ENCODE measurements at regions not wholly inside any gene's neighbourhood (a gene's known extent, or its start where the extent isn't known, plus 50 kb on each side); places are given as distances from the start of the nearest gene placed in this dataset.

DNA sequence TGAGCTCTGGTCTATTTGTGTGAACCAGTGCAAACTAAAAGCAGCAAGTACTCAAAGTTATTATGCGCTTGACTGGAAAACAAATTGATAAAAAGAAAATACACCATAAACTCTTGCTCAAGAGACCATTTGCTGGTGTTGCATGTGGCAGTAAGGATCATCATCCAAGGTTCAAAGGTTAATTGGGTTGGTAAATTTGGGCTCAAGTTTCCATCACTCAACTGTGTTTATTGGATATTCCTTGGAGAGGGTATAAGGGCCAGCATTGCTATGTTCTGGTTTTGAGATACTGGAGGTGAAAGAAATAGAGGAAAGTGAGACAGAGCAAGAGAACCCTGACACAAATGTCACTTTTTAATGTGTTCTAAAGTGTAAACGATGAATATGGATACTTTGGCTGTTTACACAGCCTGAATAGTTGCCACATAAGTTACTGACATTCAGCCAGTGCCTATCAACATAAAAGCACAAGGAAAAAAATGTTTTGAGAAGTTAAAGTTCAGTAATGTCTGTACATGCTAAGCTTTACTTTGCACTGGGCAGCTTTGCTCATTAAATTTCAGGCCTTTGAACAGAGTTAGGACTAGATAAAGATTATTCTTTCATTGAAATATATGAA, 736.1 kb downstream of the HDGFL1 start:
- H3K27me3 ChIP-seq (ENCODE audit: control insufficient read depth in 3 of 3, insufficient read depth in 3 of 3, low read length in 2 of 3) = no peaks in the 10 kb centered on the region
- H3K9ac ChIP-seq (ENCODE audit: insufficient read depth in 1 of 2, low read length in 2 of 2) = no peak overlapping the region
- TF ChIP-seq, protein P1, sequence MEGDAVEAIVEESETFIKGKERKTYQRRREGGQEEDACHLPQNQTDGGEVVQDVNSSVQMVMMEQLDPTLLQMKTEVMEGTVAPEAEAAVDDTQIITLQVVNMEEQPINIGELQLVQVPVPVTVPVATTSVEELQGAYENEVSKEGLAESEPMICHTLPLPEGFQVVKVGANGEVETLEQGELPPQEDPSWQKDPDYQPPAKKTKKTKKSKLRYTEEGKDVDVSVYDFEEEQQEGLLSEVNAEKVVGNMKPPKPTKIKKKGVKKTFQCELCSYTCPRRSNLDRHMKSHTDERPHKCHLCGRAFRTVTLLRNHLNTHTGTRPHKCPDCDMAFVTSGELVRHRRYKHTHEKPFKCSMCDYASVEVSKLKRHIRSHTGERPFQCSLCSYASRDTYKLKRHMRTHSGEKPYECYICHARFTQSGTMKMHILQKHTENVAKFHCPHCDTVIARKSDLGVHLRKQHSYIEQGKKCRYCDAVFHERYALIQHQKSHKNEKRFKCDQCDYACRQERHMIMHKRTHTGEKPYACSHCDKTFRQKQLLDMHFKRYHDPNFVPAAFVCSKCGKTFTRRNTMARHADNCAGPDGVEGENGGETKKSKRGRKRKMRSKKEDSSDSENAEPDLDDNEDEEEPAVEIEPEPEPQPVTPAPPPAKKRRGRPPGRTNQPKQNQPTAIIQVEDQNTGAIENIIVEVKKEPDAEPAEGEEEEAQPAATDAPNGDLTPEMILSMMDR (IDR thresholded peaks at IDR 0.05; ENCODE audit: control extremely low read depth, extremely low read depth) = no peak
- H3K4me1 ChIP-seq (ENCODE audit: control insufficient read depth in 5 of 5, insufficient read depth in 5 of 5, low read length in 5 of 5) = no peaks in the 10 kb centered on the region
- no peak overlapping the region for H3K27ac ChIP-seq (ENCODE audit: low read depth in 1 of 2, low read length in 1 of 2)
- 79 to 91% methylated on average over 2 of the region's 2 CpGs for WGBS, 2 donors
- ATAC-seq (ENCODE audit: insufficient read depth, low FRiP score) (no peak), DNase-seq (no peak)
- H3K36me3 ChIP-seq (ENCODE audit: control insufficient read depth in 4 of 4, insufficient read depth in 4 of 4, low read length in 4 of 4) = no peaks in the 10 kb centered on the region
- no peaks in the 10 kb centered on the region for H3K9me3 ChIP-seq (ENCODE audit: control insufficient read depth in 4 of 4, insufficient read depth in 3 of 4, low read length in 3 of 4)
- H3K4me3 ChIP-seq = no peak overlapping the region

DNA sequence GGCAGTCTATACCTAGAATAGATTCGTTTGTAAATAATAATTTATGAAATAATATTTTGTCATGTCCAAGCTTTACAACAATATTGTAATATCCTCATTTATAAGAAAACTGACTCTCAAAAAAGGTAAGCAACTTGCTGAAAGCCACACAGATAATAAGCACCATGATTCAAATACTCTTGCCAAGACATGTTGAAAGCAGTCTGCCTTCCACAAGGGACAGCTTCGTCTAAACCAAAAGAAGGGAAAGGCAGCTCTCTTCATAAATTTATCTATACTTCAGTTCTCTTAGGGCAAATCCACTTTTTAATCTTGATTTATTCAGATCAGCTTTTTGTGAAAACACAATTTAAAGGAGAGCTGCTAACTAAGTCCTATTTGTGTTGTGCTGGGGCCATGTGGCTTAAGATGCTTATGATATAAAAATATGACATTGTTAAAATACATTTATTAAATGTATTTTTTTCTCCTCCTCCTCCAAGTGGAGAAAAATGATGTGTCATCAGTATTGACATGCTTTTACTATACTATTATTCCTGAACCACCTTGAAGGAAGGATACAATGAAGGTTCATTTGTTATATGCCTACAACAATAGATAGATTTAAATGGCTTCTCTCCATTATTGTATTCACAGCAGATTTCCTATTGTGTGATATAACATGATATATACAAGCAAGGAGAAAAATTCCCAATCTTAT, 737.0 kb downstream of the HDGFL1 start:
- no peak overlapping the region for H3K4me3 ChIP-seq
- no peak for DNase-seq
- no peaks in the 10 kb centered on the region for H3K4me1 ChIP-seq (ENCODE audit: control insufficient read depth in 5 of 5, insufficient read depth in 5 of 5, low read length in 5 of 5)
- H3K9ac ChIP-seq (ENCODE audit: insufficient read depth in 1 of 2, low read length in 2 of 2) = no peak overlapping the region
- no peaks in the 10 kb centered on the region for H3K36me3 ChIP-seq (ENCODE audit: control insufficient read depth in 4 of 4, insufficient read depth in 4 of 4, low read length in 4 of 4)
- TF ChIP-seq, protein P1 (IDR thresholded peaks at IDR 0.05; ENCODE audit: control extremely low read depth, extremely low read depth) = no peak
- no peaks in the 10 kb centered on the region for H3K27me3 ChIP-seq (ENCODE audit: control insufficient read depth in 3 of 3, insufficient read depth in 3 of 3, low read length in 2 of 3)
- 88% methylated on average over 2 of the region's 2 CpGs for WGBS, 2 donors
- ATAC-seq (ENCODE audit: insufficient read depth, low FRiP score) = no peak
- no peak overlapping the region for H3K27ac ChIP-seq (ENCODE audit: low read depth in 1 of 2, low read length in 1 of 2)
- no peaks in the 10 kb centered on the region for H3K9me3 ChIP-seq (ENCODE audit: control insufficient read depth in 4 of 4, insufficient read depth in 3 of 4, low read length in 3 of 4)

DNA sequence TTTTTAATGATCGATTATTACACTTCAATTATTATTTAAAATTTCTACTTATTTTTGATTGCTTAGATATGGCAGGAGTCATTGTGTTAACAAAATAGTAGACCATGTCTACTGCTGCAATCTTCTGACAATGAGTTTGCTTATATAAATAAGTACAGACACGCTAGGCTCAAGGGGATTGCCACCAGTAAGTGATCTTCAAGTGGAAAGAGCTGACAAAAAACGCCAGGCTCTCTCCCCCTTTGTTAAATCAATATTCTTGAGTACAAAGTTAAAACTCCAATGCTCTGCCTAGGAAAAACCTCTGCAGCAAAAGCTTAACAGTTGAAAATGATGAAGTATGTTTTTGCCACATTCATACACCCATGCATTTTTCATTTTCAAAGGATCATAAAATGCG, 738.1 kb downstream of the HDGFL1 start:
- TF ChIP-seq, protein P1 (IDR thresholded peaks at IDR 0.05; ENCODE audit: control extremely low read depth, extremely low read depth) = no peak
- Histone ChIP-seq H3K9ac (ENCODE audit: insufficient read depth in 1 of 2, low read length in 2 of 2) (no peak overlapping the region), H3K36me3 (ENCODE audit: control insufficient read depth in 4 of 4, insufficient read depth in 4 of 4, low read length in 4 of 4) (no peaks in the 10 kb centered on the region), H3K27me3 (ENCODE audit: control insufficient read depth in 3 of 3, insufficient read depth in 3 of 3, low read length in 2 of 3) (no peaks in the 10 kb centered on the region), H3K27ac (ENCODE audit: low read depth in 1 of 2, low read length in 1 of 2) (no peak overlapping the region), H3K4me3 (no peak overlapping the region), H3K4me1 (ENCODE audit: control insufficient read depth in 5 of 5, insufficient read depth in 5 of 5, low read length in 5 of 5) (no peaks in the 10 kb centered on the region), H3K9me3 (ENCODE audit: control insufficient read depth in 4 of 4, insufficient read depth in 3 of 4, low read length in 3 of 4) (no peaks in the 10 kb centered on the region)
- ATAC-seq (ENCODE audit: insufficient read depth, low FRiP score) = no peak
- no peak for DNase-seq
- WGBS, 2 donors = 71 to 89% methylated on average over 4 of the region's 4 CpGs

Measured in lung (tissue), 11 donors.